ENCODE measurements at regions not wholly inside any gene's neighbourhood (a gene's known extent, or its start where the extent isn't known, plus 50 kb on each side); places are given as distances from the start of the nearest gene placed in this dataset.
A peak's percentile ranks its signal among the peaks of the same experiment; 100 is the strongest.

DNA sequence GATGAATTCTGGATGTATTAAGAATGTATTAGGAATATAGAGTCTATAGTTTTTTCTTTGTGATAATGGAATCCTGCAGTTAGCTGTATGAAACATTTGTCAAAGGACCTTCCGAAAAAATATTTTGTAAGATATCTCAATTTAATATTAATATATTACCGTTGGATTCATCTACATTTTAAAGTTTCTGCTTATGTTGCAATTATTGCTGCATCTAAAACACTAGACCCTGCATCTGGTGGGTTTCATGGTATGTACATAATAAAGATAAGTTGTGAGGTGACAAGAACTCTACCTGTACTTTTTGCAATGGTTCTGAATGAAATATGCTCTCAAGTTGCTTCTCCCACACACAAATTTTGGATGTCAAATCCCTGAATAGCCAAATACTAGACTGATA is 565.9 kb upstream of the FBXO33 start:
- no peak overlapping the region for H3K4me3 ChIP-seq (ENCODE audit: low read length)
- H3K27me3 ChIP-seq (ENCODE audit: control insufficient read depth, insufficient read depth, low read length), result no peaks in the 10 kb centered on the region
- H3K9me3 ChIP-seq (replicated peaks; ENCODE audit: control insufficient read depth, low read depth, low read length), result no peaks in the 10 kb centered on the region
- WGBS (ENCODE audit: insufficient coverage), result no CpG with 5 or more reads among the region's 2 CpGs
- H3K27ac ChIP-seq (ENCODE audit: low read length), result no peak overlapping the region
- H3K36me3 ChIP-seq (ENCODE audit: control insufficient read depth, insufficient read depth, low read length), result no peaks in the 10 kb centered on the region
- H3K4me1 ChIP-seq (ENCODE audit: control insufficient read depth, insufficient read depth, low read length), result no peaks in the 10 kb centered on the region
- no peak for DNase-seq

GRCh38 chr14:39991041-39991440 is 558.8 kb upstream of the FBXO33 start:
- no CpG with 5 or more reads among the region's 2 CpGs for WGBS (ENCODE audit: insufficient coverage)
- Histone ChIP-seq H3K9me3 (replicated peaks; ENCODE audit: control insufficient read depth, low read depth, low read length) (no peaks in the 10 kb centered on the region), H3K27ac (ENCODE audit: low read length) (no peak overlapping the region), H3K36me3 (ENCODE audit: control insufficient read depth, insufficient read depth, low read length) (no peaks in the 10 kb centered on the region), H3K27me3 (ENCODE audit: control insufficient read depth, insufficient read depth, low read length) (no peaks in the 10 kb centered on the region), H3K4me3 (ENCODE audit: low read length) (no peak overlapping the region), H3K4me1 (ENCODE audit: control insufficient read depth, insufficient read depth, low read length) (no peaks in the 10 kb centered on the region)
- no peak for DNase-seq

GRCh38 chr14:39988939-39989338 is 556.7 kb upstream of the FBXO33 start:
- peak; percentile 76 for DNase-seq
- 0% methylated on average over 1 of the region's 2 CpGs for WGBS (ENCODE audit: insufficient coverage)
- peaks cover 2% of the 10 kb centered on the region for H3K4me1 ChIP-seq (ENCODE audit: control insufficient read depth, insufficient read depth, low read length)

GRCh38 chr14:39984323-39984722 is 552.1 kb upstream of the FBXO33 start:
- peak; percentile 54 for DNase-seq
- Histone ChIP-seq H3K27ac (ENCODE audit: low read length) (no peak overlapping the region), H3K9me3 (replicated peaks; ENCODE audit: control insufficient read depth, low read depth, low read length) (no peaks in the 10 kb centered on the region), H3K4me1 (ENCODE audit: control insufficient read depth, insufficient read depth, low read length) (peaks cover 2% of the 10 kb centered on the region), H3K27me3 (ENCODE audit: control insufficient read depth, insufficient read depth, low read length) (no peaks in the 10 kb centered on the region), H3K4me3 (ENCODE audit: low read length) (no peak overlapping the region), H3K36me3 (ENCODE audit: control insufficient read depth, insufficient read depth, low read length) (no peaks in the 10 kb centered on the region)
- no CpG with 5 or more reads among the region's 2 CpGs for WGBS (ENCODE audit: insufficient coverage)

More at GRCh38 chr14:39988939-39989338, 556.7 kb upstream of the FBXO33 start:
- no peaks in the 10 kb centered on the region for H3K36me3 ChIP-seq (ENCODE audit: control insufficient read depth, insufficient read depth, low read length)
- H3K4me3 ChIP-seq (ENCODE audit: low read length), result no peak overlapping the region
- no peaks in the 10 kb centered on the region for H3K9me3 ChIP-seq (replicated peaks; ENCODE audit: control insufficient read depth, low read depth, low read length)
- no peak overlapping the region for H3K27ac ChIP-seq (ENCODE audit: low read length)
- no peaks in the 10 kb centered on the region for H3K27me3 ChIP-seq (ENCODE audit: control insufficient read depth, insufficient read depth, low read length)

- no peaks in the 10 kb centered on the region for H3K36me3 ChIP-seq (ENCODE audit: control insufficient read depth, insufficient read depth, low read length)
- no peak for DNase-seq
- no peaks in the 10 kb centered on the region for H3K4me1 ChIP-seq (ENCODE audit: control insufficient read depth, insufficient read depth, low read length)
- no CpG with 5 or more reads among the region's 3 CpGs for WGBS (ENCODE audit: insufficient coverage)
- H3K27ac ChIP-seq (ENCODE audit: low read length), result no peak overlapping the region
- H3K4me3 ChIP-seq (ENCODE audit: low read length), result no peak overlapping the region
- no peaks in the 10 kb centered on the region for H3K9me3 ChIP-seq (replicated peaks; ENCODE audit: control insufficient read depth, low read depth, low read length)
- H3K27me3 ChIP-seq (ENCODE audit: control insufficient read depth, insufficient read depth, low read length), result no peaks in the 10 kb centered on the region
Observed at GRCh38 chr14:39977198-39977597, 545.0 kb upstream of the FBXO33 start.

- H3K4me3 ChIP-seq (ENCODE audit: low read length), result no peak overlapping the region
- H3K27me3 ChIP-seq (ENCODE audit: control insufficient read depth, insufficient read depth, low read length), result no peaks in the 10 kb centered on the region
- H3K4me1 ChIP-seq (ENCODE audit: control insufficient read depth, insufficient read depth, low read length), result no peaks in the 10 kb centered on the region
- H3K9me3 ChIP-seq (replicated peaks; ENCODE audit: control insufficient read depth, low read depth, low read length), result no peaks in the 10 kb centered on the region
- no peaks in the 10 kb centered on the region for H3K36me3 ChIP-seq (ENCODE audit: control insufficient read depth, insufficient read depth, low read length)
- H3K27ac ChIP-seq (ENCODE audit: low read length), result no peak overlapping the region
- no peak for DNase-seq
- 100% methylated on average over 1 of the region's 1 CpG for WGBS (ENCODE audit: insufficient coverage)
Observed at GRCh38 chr14:39974036-39974435, 541.8 kb upstream of the FBXO33 start.

DNA sequence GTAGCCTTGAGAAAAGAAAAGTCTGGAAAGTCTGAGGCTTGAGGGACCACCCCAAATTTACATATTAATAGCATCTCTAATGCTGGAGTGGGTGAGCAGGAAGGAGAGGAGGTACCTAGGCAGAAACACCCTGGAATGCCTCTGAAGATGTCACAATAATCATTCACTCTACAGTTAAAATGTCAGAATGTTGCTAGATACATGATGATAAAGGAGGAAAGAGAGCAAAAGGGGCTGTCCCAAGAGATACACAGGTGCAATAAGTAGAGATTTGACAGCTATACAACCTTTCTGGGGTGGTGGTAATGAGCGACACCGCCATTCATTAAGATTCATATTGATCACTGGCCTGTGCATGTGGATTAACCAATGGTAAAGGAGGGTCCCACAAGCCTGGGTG is 540.5 kb upstream of the FBXO33 start:
- Histone ChIP-seq H3K27me3 (ENCODE audit: control insufficient read depth, insufficient read depth, low read length) (no peaks in the 10 kb centered on the region), H3K27ac (ENCODE audit: low read length) (no peak overlapping the region), H3K4me3 (ENCODE audit: low read length) (no peak overlapping the region), H3K4me1 (ENCODE audit: control insufficient read depth, insufficient read depth, low read length) (no peaks in the 10 kb centered on the region), H3K9me3 (replicated peaks; ENCODE audit: control insufficient read depth, low read depth, low read length) (no peaks in the 10 kb centered on the region), H3K36me3 (ENCODE audit: control insufficient read depth, insufficient read depth, low read length) (no peaks in the 10 kb centered on the region)
- no peak for DNase-seq
- WGBS (ENCODE audit: insufficient coverage), result no CpG with 5 or more reads among the region's 2 CpGs

DNA sequence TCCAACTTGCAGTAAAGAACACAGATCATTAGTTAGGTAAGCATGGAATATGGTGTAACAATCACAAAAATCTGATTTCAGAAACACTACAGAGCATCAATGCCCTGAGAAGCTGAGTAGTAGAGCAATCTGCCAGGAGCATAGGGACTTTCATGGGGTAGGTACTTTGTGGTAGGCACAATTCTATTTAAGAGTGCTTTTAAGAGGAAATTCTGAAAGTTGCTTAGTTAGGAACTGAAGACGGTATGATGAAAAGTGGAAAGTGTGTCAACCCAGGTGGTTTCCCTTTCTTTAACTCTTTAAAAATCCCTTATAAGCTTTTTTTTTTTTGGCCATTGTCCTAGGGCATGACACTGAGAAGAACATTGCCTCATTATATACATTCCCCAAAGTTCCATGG is 535.7 kb upstream of the FBXO33 start:
- H3K27me3 ChIP-seq (ENCODE audit: control insufficient read depth, insufficient read depth, low read length), result no peaks in the 10 kb centered on the region
- H3K4me1 ChIP-seq (ENCODE audit: control insufficient read depth, insufficient read depth, low read length), result no peaks in the 10 kb centered on the region
- DNase-seq, result no peak
- H3K36me3 ChIP-seq (ENCODE audit: control insufficient read depth, insufficient read depth, low read length), result no peaks in the 10 kb centered on the region
- no peak overlapping the region for H3K27ac ChIP-seq (ENCODE audit: low read length)
- H3K4me3 ChIP-seq (ENCODE audit: low read length), result no peak overlapping the region
- no peaks in the 10 kb centered on the region for H3K9me3 ChIP-seq (replicated peaks; ENCODE audit: control insufficient read depth, low read depth, low read length)
- no CpG with 5 or more reads among the region's 1 CpG for WGBS (ENCODE audit: insufficient coverage)

DNA sequence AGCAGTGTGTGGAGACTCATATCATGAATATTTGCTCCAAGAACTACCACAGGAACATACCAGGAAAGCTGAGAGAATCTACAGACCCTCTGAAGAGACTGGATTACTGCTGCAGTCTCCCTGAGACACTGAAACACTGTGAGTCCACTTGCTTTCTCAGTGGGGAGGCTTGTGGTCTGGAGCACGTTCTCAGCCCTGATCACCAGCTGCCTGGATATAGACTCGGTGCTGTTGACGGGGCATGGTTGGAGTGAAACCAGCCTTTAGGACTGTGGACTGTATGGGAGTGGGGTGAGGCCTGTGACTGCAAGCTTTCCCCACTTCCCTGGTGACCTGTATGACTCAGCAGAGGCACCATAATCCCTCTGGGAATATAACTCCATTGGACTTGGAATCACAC is 525.8 kb upstream of the FBXO33 start:
- 80% methylated on average over 1 of the region's 3 CpGs for WGBS (ENCODE audit: insufficient coverage)
- no peak for DNase-seq
- Histone ChIP-seq H3K4me3 (ENCODE audit: low read length) (no peak overlapping the region), H3K27ac (ENCODE audit: low read length) (no peak overlapping the region), H3K4me1 (ENCODE audit: control insufficient read depth, insufficient read depth, low read length) (no peaks in the 10 kb centered on the region), H3K36me3 (ENCODE audit: control insufficient read depth, insufficient read depth, low read length) (no peaks in the 10 kb centered on the region), H3K9me3 (replicated peaks; ENCODE audit: control insufficient read depth, low read depth, low read length) (no peaks in the 10 kb centered on the region), H3K27me3 (ENCODE audit: control insufficient read depth, insufficient read depth, low read length) (no peaks in the 10 kb centered on the region)

DNA sequence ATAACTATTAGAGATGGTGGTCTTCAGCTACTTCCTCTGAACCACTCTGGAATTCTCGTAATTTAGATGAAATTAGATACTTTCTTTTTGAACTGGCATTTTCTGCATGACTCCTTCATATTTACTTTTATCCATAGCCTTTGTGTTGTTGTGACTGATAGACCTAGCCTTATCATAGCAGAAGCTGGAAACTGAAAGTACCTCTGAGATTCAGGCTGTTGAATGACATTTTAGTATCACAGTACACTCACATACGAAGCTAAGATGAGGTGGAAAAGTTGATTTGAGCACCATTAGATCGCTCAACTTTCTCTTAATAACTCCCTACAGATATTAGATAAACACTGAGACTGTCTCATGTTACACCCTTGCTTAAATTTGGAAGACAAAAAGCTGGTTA is 525.1 kb upstream of the FBXO33 start:
- Histone ChIP-seq H3K27ac (ENCODE audit: low read length) (no peak overlapping the region), H3K36me3 (ENCODE audit: control insufficient read depth, insufficient read depth, low read length) (no peaks in the 10 kb centered on the region), H3K4me1 (ENCODE audit: control insufficient read depth, insufficient read depth, low read length) (no peaks in the 10 kb centered on the region), H3K4me3 (ENCODE audit: low read length) (no peak overlapping the region), H3K27me3 (ENCODE audit: control insufficient read depth, insufficient read depth, low read length) (no peaks in the 10 kb centered on the region), H3K9me3 (replicated peaks; ENCODE audit: control insufficient read depth, low read depth, low read length) (no peaks in the 10 kb centered on the region)
- no peak for DNase-seq
- no CpG with 5 or more reads among the region's 3 CpGs for WGBS (ENCODE audit: insufficient coverage)

DNA sequence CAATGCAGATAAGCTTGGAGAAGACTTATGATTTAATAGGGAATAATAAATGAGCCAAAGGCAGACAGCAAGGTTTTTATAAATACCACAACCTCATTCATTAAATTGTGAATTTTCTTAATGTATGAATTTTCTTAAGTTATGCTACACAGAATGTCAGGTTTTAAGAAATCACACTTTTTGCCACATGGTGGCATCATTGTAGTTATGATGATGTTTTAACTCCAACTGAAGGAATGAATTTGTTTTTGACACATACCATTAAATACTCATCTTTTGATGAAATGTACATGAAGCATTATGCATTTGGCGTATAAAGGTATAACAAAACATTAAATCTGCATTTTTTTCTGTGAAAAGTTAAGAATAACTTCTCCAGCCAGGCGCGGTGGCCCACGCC is 524.1 kb upstream of the FBXO33 start:
- DNase-seq, result peak; percentile 5
- H3K9me3 ChIP-seq (replicated peaks; ENCODE audit: control insufficient read depth, low read depth, low read length), result no peaks in the 10 kb centered on the region
- no CpG with 5 or more reads among the region's 4 CpGs for WGBS (ENCODE audit: insufficient coverage)

More for the DNA sequence above, 524.1 kb upstream of the FBXO33 start:
- Histone ChIP-seq H3K36me3 (ENCODE audit: control insufficient read depth, insufficient read depth, low read length) (no peaks in the 10 kb centered on the region), H3K4me3 (ENCODE audit: low read length) (no peak overlapping the region), H3K27me3 (ENCODE audit: control insufficient read depth, insufficient read depth, low read length) (no peaks in the 10 kb centered on the region), H3K4me1 (ENCODE audit: control insufficient read depth, insufficient read depth, low read length) (no peaks in the 10 kb centered on the region), H3K27ac (ENCODE audit: low read length) (no peak overlapping the region)

All from muscle of leg (tissue), 3 donors.